HG03175 (cell line): ENCODE measurements at regions not wholly inside any gene's neighbourhood (a gene's known extent, or its start where the extent isn't known, plus 50 kb on each side); places are given as distances from the start of the nearest gene placed in this dataset.

Source experiments
- ATAC-seq: cut with Tn5 transposase; IDR thresholded peaks from one replicate; pipeline ENCODE4 v1.9.1; 2021; ENCODE audit warnings: mild to moderate bottlenecking, moderate library complexity; ENCODE audit not compliant: unreplicated experiment

DNA sequence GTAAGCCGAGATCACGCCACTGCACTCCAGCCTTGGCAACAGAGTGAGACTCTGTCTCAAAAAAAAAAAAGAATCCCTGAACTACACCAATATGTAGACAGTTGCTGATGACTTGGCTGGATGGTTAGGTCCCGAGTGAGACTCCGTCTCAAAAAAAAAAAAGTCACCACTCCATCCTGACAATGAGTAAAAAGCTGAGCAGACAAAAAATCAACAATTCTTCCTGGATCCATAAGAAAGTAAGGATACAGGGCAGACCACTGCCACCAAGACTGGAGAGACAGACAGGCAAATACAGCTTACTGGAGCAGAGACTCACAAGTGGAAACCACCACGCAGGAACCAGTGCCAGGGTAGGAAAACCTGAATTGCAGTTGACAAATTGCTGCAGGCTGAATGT lies 67.1 kb upstream of the ERCC4 start:
- ATAC-seq = no peak

DNA sequence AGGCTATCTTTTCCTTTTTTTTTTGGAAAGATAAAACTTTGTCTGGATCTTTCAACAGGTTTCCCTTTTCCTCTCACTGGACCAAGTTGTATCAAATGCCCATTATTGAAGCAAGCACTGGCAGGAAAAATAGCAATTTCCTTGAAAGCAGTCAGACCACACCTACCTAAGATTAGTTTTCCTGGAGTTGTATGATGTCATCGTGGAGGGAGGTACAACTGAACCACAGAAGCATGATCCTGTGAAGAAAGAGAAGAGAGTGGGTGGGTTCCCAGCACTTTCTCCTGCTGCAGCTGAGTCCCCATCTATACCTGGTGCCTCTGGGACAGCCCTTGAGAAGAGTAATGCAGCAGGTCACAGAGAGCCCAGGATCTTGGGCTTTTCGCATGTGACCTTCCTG lies 63.6 kb upstream of the ERCC4 start:
- no peak for ATAC-seq

DNA sequence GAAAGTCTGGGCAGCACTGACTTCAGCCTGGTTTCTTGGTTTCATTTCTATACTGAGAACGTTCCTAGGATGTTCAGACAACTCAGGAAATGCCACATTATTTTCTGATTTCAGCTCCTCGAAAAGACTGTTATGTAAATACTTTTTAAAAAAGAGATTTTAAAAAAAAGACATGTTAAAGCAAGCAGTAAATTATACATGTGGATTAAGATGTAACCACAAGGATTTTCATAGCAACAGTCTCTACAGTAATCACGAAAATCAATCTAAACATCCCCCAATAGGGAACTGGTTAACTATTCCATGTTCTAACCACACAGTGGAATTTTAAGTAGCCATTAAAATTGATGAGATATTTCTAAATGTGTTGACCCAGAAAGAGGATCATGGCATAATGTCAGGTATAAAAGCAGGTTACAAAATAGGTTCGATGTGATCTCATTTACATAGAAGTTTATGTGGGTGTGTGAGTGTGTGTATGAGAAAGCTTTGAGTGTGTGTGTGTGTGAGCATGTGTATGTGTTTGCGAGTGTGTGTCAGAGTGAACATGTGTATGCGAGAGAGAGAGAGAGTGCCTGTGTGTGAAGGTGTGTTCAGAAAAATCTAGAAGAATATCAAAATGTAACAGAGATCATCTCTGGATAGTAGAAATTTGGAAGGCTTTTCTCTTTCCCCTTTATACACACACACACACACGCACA lies 63.0 kb upstream of the ERCC4 start:
- no peak for ATAC-seq

DNA sequence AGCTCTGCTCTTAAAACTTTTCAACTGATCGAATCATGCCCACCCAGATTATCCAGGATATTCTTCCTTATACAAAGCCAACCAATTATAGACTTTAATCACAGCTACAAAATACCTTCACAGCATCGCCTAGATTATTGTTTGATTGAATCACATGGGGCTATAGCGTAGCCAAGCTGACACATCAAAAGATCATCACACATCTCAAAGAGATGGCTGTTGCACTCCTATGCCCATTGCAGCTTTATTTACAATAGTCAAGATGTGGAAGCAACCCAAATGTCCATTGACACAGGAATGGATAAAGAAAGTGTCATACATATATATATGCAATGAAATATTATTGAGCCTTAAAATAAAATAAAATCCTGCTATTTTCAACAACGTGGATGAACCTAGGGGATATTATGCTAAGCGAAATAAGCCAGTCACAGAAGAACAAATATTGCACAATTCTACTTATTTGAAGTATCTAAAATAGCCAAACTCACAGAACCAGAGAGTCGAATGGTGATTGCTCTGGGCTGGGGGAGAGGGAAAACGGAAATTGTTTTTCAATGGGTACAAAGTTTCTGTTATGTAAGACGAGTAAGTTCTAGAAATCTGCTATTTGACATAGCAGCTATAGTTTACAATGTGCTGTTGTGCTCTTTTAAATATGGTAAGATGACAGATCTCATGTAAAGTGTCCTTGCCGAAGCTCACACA lies 60.9 kb upstream of the ERCC4 start:
- no peak for ATAC-seq

DNA sequence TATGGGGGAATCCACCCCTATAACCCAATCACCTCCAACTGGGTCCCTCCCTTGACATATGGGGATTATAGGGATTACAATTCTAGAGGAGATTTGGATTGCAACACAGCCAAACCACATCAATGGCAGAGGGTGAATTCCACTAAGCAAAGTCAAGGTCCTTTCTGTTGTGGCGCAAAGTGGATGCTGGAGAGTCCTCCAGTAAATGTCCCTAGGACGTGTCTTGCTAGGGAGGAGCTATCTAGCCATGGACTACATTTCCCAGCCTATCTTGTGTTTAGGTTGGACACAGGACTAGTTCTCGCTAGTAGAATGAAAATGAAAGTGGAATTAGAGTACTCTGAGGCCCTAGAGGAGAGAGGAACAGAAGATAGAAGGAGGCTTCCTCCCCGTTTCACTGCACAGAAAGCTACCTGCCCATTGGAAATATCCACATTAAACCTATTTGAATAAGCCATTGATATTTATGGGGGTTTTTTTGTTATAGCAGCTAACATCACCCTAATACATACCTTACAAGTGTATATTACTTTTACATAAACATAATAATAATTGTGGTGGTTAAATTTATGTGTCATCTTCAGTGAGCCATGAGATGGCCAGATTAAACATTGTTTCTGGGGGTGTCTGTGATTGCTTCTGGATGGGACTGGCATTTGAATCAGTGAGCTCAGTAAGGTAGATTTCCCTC lies 56.7 kb upstream of the ERCC4 start:
- ATAC-seq = no peak

DNA sequence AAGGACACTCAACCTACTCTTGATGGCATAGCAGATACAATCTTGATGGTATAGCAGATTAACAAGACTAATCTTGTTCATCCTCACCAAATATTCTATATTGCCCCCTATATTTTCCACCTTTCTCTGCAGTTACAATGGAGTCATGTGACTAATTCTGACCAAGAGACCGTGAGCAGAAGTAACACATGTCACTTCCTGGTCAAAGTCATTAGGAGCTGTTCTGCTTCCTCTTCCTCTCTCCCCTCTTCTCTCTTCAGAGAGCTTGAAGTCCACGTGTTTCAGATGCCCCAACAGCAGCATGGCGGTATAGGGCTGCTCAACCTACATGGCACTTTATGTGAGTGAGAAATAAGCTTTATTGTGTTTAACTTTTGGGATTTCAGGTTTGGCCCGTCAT lies 55.3 kb upstream of the ERCC4 start:
- ATAC-seq = no peak

DNA sequence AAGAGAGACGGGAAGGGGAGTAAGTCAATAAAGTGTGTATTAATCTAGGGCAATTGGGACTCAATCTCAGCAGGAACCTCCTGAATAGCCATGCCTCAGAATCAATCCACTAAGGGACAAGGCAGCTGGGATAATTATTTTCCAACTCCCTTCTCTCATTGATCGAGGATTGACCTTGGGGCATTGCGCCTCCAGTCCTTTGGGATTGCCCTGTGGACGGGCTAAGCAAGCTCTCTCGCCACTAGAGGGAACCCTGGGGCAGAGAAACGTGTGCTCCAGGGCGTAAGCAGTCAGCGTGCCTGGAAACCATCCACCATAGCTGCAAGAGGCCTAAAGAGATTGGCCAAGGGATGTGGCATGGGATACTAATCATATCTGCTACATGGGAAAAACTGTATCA lies 53.9 kb upstream of the ERCC4 start:
- ATAC-seq = no peak
